ENCODE measurements at regions not wholly inside any gene's neighbourhood (a gene's known extent, or its start where the extent isn't known, plus 50 kb on each side); places are given as distances from the start of the nearest gene placed in this dataset.

DNA sequence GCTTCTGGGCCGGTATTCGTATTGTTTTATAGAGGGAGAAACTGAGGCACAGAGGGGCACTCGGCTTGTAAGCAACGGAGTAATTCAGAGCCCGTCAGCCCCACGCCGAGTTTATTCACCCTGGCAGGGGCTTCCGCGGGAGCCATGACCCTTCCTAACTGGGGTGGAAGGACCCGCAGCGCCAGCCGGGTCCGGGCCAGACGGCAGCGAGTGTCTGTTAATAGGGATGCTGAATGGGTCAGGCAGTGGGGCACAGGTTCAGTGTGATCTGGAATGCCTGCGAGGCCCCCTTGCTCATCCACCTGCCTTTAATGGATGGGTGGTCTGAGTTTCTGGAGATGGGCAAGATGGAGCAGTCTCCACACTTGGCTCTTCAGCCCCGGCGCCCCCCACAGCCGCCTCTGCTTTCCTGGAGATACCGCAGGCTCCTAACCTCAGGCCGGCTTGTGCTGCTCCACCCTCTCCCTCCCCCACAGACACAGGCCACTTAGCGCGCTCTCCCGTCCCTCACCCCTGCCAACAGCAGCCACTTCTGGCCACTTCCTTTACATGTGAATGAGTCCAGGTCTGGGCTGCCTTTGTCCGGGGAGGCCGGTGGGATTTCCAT, 147.1 kb downstream of the ERCC6L2 start:
- TF ChIP-seq POLR2AphosphoS5 (IDR thresholded peaks at IDR 0.05; ENCODE audit: low read depth, low read length) (no peak), POLR2A (IDR thresholded peaks at IDR 0.05; ENCODE audit: low read depth, low read length) (no peak), TAF1 (IDR thresholded peaks at IDR 0.05; ENCODE audit: borderline replicate concordance, low read depth, low read length) (no peak)
